Keratinocyte (primary cell): ENCODE measurements at regions not wholly inside any gene's neighbourhood (a gene's known extent, or its start where the extent isn't known, plus 50 kb on each side); places are given as distances from the start of the nearest gene placed in this dataset.

Source experiments
- DNase-seq: peaks from one replicate; pipeline ENCODE4 v3.0.0-alpha.2; 2011; ENCODE audit warnings: low read depth, missing footprints, low spot score
- FAIRE-seq: peaks from 2 replicates; lab custom pipeline; 2011; peaks lifted over from hg19 to GRCh38; lab: Jason Lieb, UNC
- H2AFZ ChIP-seq: 2 replicates; pipeline ENCODE4 v1.6.0; 2012; ENCODE audit warnings: low read length, control low read depth, inconsistent platforms; ENCODE audit not compliant: control insufficient read depth
- H3K27ac ChIP-seq: 2 replicates; pipeline ENCODE4 v1.5.1; 2011; ENCODE audit warnings: low read length; ENCODE audit not compliant: control insufficient read depth, insufficient read depth
- H3K27me3 ChIP-seq: 3 replicates; pipeline ENCODE4 v1.6.0; 2011; ENCODE audit warnings: low read length; ENCODE audit not compliant: control insufficient read depth, insufficient read depth; ENCODE audit errors: extremely low read depth
- H3K36me3 ChIP-seq, 2 experiments: 2 replicates in 1 of 2; 3 replicates in 1 of 2; pipeline ENCODE4 v1.5.1; 2011; ENCODE audit warnings: low read length in 2 of 2, mild to moderate bottlenecking in 1 of 2; ENCODE audit not compliant: control insufficient read depth in 2 of 2, insufficient read depth in 2 of 2; ENCODE audit errors: extremely low read depth in 1 of 2
- H3K4me1 ChIP-seq: 3 replicates; pipeline ENCODE4 v1.5.1; 2011; ENCODE audit warnings: low read length; ENCODE audit not compliant: control insufficient read depth, insufficient read depth; ENCODE audit errors: extremely low read depth
- H3K4me2 ChIP-seq: 3 replicates; pipeline ENCODE4 v1.6.0; 2011; ENCODE audit warnings: low read depth, low read length; ENCODE audit not compliant: control insufficient read depth, insufficient read depth; ENCODE audit errors: extremely low read depth
- H3K4me3 ChIP-seq, 3 experiments: fragments of 200-600 bp in 1 of 3; sonication (generic) in 1 of 3; 2 replicates in 2 of 3; 3 replicates in 1 of 3; pipeline ENCODE4 v1.5.1; 2011 to 2016; ENCODE audit warnings: low read length in 3 of 3, mild to moderate bottlenecking in 3 of 3, control low read depth in 2 of 3, inconsistent platforms in 1 of 3, low read depth in 1 of 3, mixed read lengths in 1 of 3, mixed run types in 1 of 3, moderate library complexity in 1 of 3; ENCODE audit not compliant: control insufficient read depth in 2 of 3, insufficient read depth in 2 of 3; ENCODE audit errors: extremely low read depth in 1 of 3
- H3K79me2 ChIP-seq: 2 replicates; pipeline ENCODE4 v1.6.0; 2012; ENCODE audit warnings: low read length; ENCODE audit not compliant: control insufficient read depth, insufficient read depth
- H3K9ac ChIP-seq: 3 replicates; pipeline ENCODE4 v1.6.0; 2011; ENCODE audit warnings: low read length; ENCODE audit not compliant: control insufficient read depth, insufficient read depth; ENCODE audit errors: extremely low read depth
- H3K9me1 ChIP-seq: 3 replicates; pipeline ENCODE4 v1.6.0; 2011; ENCODE audit warnings: low read length; ENCODE audit not compliant: control insufficient read depth, insufficient read depth; ENCODE audit errors: extremely low read depth
- H3K9me3 ChIP-seq: 2 replicates; pipeline ENCODE4 v1.5.1; 2012; ENCODE audit warnings: low read depth, low read length; ENCODE audit not compliant: control insufficient read depth
- H4K20me1 ChIP-seq: 3 replicates; pipeline ENCODE4 v1.6.0; 2011; ENCODE audit warnings: low read length; ENCODE audit not compliant: control insufficient read depth, insufficient read depth; ENCODE audit errors: extremely low read depth
- EZH2 ChIP-seq: IDR thresholded peaks from one replicate; pipeline ENCODE4 v1.6.1; 2012; ENCODE audit warnings: inconsistent platforms, mild to moderate bottlenecking, low read length, moderate library complexity
- dilution Hi-C: fragments of 300-500 bp; cut with MboI; formaldehyde crosslinking; loops from one replicate; pipeline ENCODE4 v1.7.0; 2020; ENCODE audit warnings: low sequenced_read_pairs; ENCODE audit not compliant: extremely low pct_ligation_motif_present
- TF ChIP-seq, protein P1 (sequence below), 3 experiments: IDR thresholded peaks in 1 of 3; conservative IDR thresholded peaks in 1 of 3; optimal IDR thresholded peaks in 1 of 3; 2 replicates in 2 of 3; 3 replicates in 1 of 3; pipeline versions ENCODE3 to v1.5.1; 2011; ENCODE audit warnings: low read length in 3 of 3, mild to moderate bottlenecking in 3 of 3, moderate library complexity in 2 of 3, control low read depth in 1 of 3, inconsistent platforms in 1 of 3; ENCODE audit not compliant: insufficient read depth in 2 of 3; ENCODE audit errors: extremely low read depth in 1 of 3

DNA sequence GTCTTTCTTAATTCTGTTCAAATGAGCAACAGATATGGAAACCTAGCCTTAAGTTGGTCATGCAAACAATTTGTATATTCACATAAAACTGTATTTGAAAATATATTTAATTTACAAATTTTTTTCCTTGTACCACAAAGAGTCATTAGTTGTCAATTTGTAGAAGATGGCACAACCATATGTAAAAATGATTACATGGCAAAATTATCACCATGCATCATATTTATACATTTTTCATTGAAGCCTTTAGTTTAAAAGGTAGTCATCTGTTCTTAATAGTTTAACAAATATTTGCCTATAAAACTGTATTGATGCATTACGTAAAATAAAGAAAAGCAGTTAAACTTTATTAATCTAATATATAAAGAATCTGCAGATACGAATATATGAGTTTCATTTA is 1306.8 kb upstream of the ADGRB3 start:
- no peaks in the 10 kb centered on the region for H3K27me3 ChIP-seq
- no peak for DNase-seq
- dilution Hi-C loops, result no loop called here
- H2AFZ ChIP-seq, result no peak overlapping the region
- TF ChIP-seq, protein P1, sequence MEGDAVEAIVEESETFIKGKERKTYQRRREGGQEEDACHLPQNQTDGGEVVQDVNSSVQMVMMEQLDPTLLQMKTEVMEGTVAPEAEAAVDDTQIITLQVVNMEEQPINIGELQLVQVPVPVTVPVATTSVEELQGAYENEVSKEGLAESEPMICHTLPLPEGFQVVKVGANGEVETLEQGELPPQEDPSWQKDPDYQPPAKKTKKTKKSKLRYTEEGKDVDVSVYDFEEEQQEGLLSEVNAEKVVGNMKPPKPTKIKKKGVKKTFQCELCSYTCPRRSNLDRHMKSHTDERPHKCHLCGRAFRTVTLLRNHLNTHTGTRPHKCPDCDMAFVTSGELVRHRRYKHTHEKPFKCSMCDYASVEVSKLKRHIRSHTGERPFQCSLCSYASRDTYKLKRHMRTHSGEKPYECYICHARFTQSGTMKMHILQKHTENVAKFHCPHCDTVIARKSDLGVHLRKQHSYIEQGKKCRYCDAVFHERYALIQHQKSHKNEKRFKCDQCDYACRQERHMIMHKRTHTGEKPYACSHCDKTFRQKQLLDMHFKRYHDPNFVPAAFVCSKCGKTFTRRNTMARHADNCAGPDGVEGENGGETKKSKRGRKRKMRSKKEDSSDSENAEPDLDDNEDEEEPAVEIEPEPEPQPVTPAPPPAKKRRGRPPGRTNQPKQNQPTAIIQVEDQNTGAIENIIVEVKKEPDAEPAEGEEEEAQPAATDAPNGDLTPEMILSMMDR (optimal IDR thresholded peaks at IDR 0.05 in 1 of 3, IDR thresholded peaks at IDR 0.05 in 1 of 3, conservative IDR thresholded peaks at IDR 0.05 in 1 of 3; ENCODE audit: extremely low read depth in 1 of 3, insufficient read depth in 2 of 3, low read length in 3 of 3), result no peak
- TF ChIP-seq EZH2, result no peak
- H4K20me1 ChIP-seq, result no peaks in the 10 kb centered on the region
- no peaks in the 10 kb centered on the region for H3K79me2 ChIP-seq
- no peak overlapping the region for H3K4me3 ChIP-seq
- no peaks in the 10 kb centered on the region for H3K9me1 ChIP-seq
- no peaks in the 10 kb centered on the region for H3K36me3 ChIP-seq
- H3K4me1 ChIP-seq, result no peaks in the 10 kb centered on the region
- H3K9ac ChIP-seq, result no peak overlapping the region
- no peaks in the 10 kb centered on the region for H3K9me3 ChIP-seq
- no peak for FAIRE-seq
- no peak overlapping the region for H3K4me2 ChIP-seq
- H3K27ac ChIP-seq, result no peak overlapping the region

DNA sequence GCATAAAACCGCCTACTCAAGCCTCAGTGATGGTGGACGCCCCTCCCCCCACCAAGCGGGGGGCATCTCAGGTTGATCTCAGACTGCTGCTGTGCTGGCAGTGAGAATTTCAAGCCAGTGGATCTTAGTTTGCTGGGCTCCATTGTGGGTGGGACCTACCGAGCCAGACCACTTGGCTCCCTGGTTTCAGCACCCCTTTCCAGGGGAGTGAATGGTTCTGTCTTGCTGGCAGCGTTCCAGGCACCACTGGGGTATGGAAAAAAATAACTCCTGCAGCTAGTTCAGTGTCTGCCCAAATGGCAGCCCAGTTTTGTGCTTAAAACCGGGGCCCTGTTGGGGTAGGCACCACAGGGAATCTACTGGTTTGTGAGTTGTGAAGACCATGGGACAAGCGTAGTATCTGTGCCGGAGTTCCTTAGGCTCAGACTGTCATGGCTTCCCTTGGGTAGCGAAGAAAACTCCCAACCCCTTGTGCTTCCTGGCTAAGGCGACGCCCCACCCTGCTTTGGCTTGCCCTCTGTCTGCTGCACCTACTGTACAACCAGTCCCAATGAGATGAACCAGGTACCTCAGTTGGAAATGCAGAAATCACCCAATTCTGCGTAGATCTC is 1334.5 kb upstream of the ADGRB3 start:
- Histone ChIP-seq H3K9me1 (no peaks in the 10 kb centered on the region), H3K9me3 (no peaks in the 10 kb centered on the region), H4K20me1 (no peaks in the 10 kb centered on the region), H3K27ac (no peak overlapping the region), H3K79me2 (no peaks in the 10 kb centered on the region), H3K27me3 (no peaks in the 10 kb centered on the region), H3K4me2 (no peak overlapping the region), H3K4me3 (no peak overlapping the region), H2AFZ (no peak overlapping the region), H3K9ac (no peak overlapping the region), H3K4me1 (no peaks in the 10 kb centered on the region), H3K36me3 (no peaks in the 10 kb centered on the region)
- DNase-seq, result no peak
- dilution Hi-C loops, result no loop called here
- no peak for TF ChIP-seq EZH2
- TF ChIP-seq, protein P1 (optimal IDR thresholded peaks at IDR 0.05 in 1 of 3, IDR thresholded peaks at IDR 0.05 in 1 of 3, conservative IDR thresholded peaks at IDR 0.05 in 1 of 3; ENCODE audit: extremely low read depth in 1 of 3, insufficient read depth in 2 of 3, low read length in 3 of 3), result no peak
- FAIRE-seq, result no peak
